Loucy (cell line): ENCODE measurements at regions not wholly inside any gene's neighbourhood (a gene's known extent, or its start where the extent isn't known, plus 50 kb on each side); places are given as distances from the start of the nearest gene placed in this dataset.

Experiments used
- CTCF ChIP-seq: fragments of 200-600 bp; sonication (generic); conservative IDR thresholded peaks from 2 replicates; pipeline ENCODE4 v1.5.1; 2014; ENCODE audit warnings: mild to moderate bottlenecking, antibody characterized with exemption, low read length
- EZH2phosphoT487 ChIP-seq: fragments of 200-600 bp; IDR thresholded peaks from 2 replicates; pipeline ENCODE4 v1.6.1; 2018; ENCODE audit warnings: antibody characterized with exemption, mild to moderate bottlenecking, moderate library complexity, borderline replicate concordance

DNA sequence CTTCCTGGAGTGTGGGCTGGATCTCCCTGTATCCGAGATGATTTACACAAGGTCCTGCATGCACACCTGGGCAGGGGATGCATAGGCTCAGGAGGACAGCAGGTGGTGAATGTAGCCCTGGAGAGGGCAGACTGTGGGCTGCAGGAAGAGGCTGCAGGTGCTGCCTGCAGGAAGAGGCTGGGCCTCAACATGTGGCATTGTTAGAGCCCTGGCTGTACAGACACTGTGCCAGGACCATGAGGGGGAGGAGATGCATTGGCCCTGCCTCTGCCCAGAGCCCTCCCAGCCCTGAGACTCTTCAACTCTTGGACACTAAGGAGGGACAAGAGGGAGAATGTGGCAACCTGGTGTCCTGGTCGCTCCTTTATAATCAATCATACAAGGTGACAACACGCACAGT lies 392.8 kb downstream of the TNS1 start:
- TF ChIP-seq CTCF (no peak), EZH2phosphoT487 (no peak)
